CD4-positive, alpha-beta T cell (primary cell): ENCODE measurements at regions not wholly inside any gene's neighbourhood (a gene's known extent, or its start where the extent isn't known, plus 50 kb on each side); places are given as distances from the start of the nearest gene placed in this dataset.

ENCODE experiments used
- ATAC-seq: fragments of 200-7000 bp; cut with Tn5 transposase; one replicate; pipeline ENCODE4 v1.10.0; 2022; ENCODE audit warnings: mild to moderate bottlenecking; ENCODE audit not compliant: poor library complexity
- CTCF ChIA-PET: fragments of 350-600 bp; sonication (Branson Sonifier 250); formaldehyde crosslinking; loops from one replicate; lab custom pipeline; 2021; ENCODE audit warnings: antibody characterized with exemption, inconsistent platforms; lab: Charles Lee
- POLR2A ChIA-PET: fragments of 350-600 bp; sonication (Branson Sonifier 250); formaldehyde crosslinking; loops from one replicate; lab custom pipeline; 2021; ENCODE audit warnings: antibody characterized with exemption, inconsistent platforms; lab: Charles Lee
- DNase-seq, 14 experiments: peaks; one replicate each; pipeline ENCODE4 v3.0.0-alpha.2; 2013 to 2020; ENCODE audit warnings: mixed read lengths in 2 of 14
- H3K27ac ChIP-seq, 2 donors: one replicate each; pipeline versions ENCODE4 v1.5.1 to v1.7.0; 2013; ENCODE audit warnings: low read length in 2 of 2, low read depth in 1 of 2, mild to moderate bottlenecking in 1 of 2
- H3K27me3 ChIP-seq, 2 experiments: 1 replicate in 1 of 2; 2 replicates in 1 of 2; pipeline versions ENCODE4 v1.6.1 to v1.7.0; 2013; ENCODE audit warnings: low read length in 2 of 2, control low read depth in 1 of 2, mild to moderate bottlenecking in 1 of 2, moderate library complexity in 1 of 2; ENCODE audit not compliant: insufficient read depth in 2 of 2, control insufficient read depth in 1 of 2
- H3K36me3 ChIP-seq: one replicate; pipeline ENCODE4 v1.6.1; 2013; ENCODE audit warnings: low read length, control low read depth; ENCODE audit not compliant: insufficient read depth
- H3K4me1 ChIP-seq: one replicate; pipeline ENCODE4 v1.6.1; 2013; ENCODE audit warnings: low read length, control low read depth; ENCODE audit not compliant: insufficient read depth
- H3K4me3 ChIP-seq: one replicate; pipeline ENCODE4 v1.5.1; 2013; ENCODE audit warnings: mild to moderate bottlenecking, low read length, moderate library complexity
- H3K9me3 ChIP-seq, 2 experiments: 1 replicate in 1 of 2; 2 replicates in 1 of 2; pipeline versions ENCODE4 v1.6.1 to v1.7.0; 2013; ENCODE audit warnings: low read length in 2 of 2, mild to moderate bottlenecking in 2 of 2, control low read depth in 1 of 2, moderate library complexity in 1 of 2; ENCODE audit not compliant: control insufficient read depth in 1 of 2, insufficient read depth in 1 of 2
- H3K27ac Mint-ChIP-seq: one replicate; pipeline ENCODE4 v1.8.0; 2020; ENCODE audit warnings: mixed read lengths
- H3K27me3 Mint-ChIP-seq: one replicate; pipeline ENCODE4 v1.8.0; 2021; ENCODE audit warnings: mixed read lengths
- H3K36me3 Mint-ChIP-seq: one replicate; pipeline ENCODE4 v1.8.0; 2021; ENCODE audit warnings: low read depth, mixed read lengths
- H3K4me1 Mint-ChIP-seq: one replicate; pipeline ENCODE4 v1.8.0; 2021; ENCODE audit warnings: low read depth, mixed read lengths
- H3K4me3 Mint-ChIP-seq: one replicate; pipeline ENCODE4 v1.8.0; 2020; ENCODE audit warnings: mild to moderate bottlenecking, mixed read lengths
- H3K9me3 Mint-ChIP-seq: one replicate; pipeline ENCODE4 v1.8.0; 2020; ENCODE audit warnings: mixed read lengths
- intact Hi-C, 2 experiments: fragments of 100-400 bp; cut with DNase I in 1 of 2; cut with micrococcal nuclease in 1 of 2; formaldehyde crosslinking; loops; one replicate each; pipeline versions ENCODE4 v1.15.1 to v1.9.0; 2023 to 2025; cut with DNase I, micrococcal nuclease
- TF ChIP-seq, protein P1 (sequence below): fragments of 200-600 bp; IDR thresholded peaks from one replicate; pipeline ENCODE4 v1.8.0; 2022; ENCODE audit warnings: antibody characterized with exemption, mild to moderate bottlenecking

- Mint-ChIP-seq H3K9me3 (no peaks in the 10 kb centered on the region), H3K27me3 (peaks cover 4% of the 10 kb centered on the region), H3K27ac (no peak overlapping the region), H3K36me3 (no peaks in the 10 kb centered on the region), H3K4me1 (no peaks in the 10 kb centered on the region), H3K4me3 (no peak overlapping the region)
- TF ChIP-seq, protein P1, sequence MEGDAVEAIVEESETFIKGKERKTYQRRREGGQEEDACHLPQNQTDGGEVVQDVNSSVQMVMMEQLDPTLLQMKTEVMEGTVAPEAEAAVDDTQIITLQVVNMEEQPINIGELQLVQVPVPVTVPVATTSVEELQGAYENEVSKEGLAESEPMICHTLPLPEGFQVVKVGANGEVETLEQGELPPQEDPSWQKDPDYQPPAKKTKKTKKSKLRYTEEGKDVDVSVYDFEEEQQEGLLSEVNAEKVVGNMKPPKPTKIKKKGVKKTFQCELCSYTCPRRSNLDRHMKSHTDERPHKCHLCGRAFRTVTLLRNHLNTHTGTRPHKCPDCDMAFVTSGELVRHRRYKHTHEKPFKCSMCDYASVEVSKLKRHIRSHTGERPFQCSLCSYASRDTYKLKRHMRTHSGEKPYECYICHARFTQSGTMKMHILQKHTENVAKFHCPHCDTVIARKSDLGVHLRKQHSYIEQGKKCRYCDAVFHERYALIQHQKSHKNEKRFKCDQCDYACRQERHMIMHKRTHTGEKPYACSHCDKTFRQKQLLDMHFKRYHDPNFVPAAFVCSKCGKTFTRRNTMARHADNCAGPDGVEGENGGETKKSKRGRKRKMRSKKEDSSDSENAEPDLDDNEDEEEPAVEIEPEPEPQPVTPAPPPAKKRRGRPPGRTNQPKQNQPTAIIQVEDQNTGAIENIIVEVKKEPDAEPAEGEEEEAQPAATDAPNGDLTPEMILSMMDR, result no peak
- H3K4me3 ChIP-seq, result no peak overlapping the region
- ATAC-seq, result no peak
- no peaks in the 10 kb centered on the region for H3K4me1 ChIP-seq
- ChIA-PET CTCF (interaction anchor here (0.9 kb wide), 1 partner anchor 10 kb away, joined by 3 read pairs; no protein-coding TSS in a partner anchor), POLR2A (no interaction called here)
- DNase-seq, result no peak
- H3K9me3 ChIP-seq, result peaks cover 0 to 14% of the 10 kb centered on the region in 2 experiments
- H3K36me3 ChIP-seq, result no peaks in the 10 kb centered on the region
- peaks cover 0 to 3% of the 10 kb centered on the region in 2 experiments for H3K27me3 ChIP-seq
- no peak overlapping the region for H3K27ac ChIP-seq
- intact Hi-C loops, result no loop called here
Observed at GRCh38 chr12:125463386-125463785, 398.2 kb downstream of the AACS start.

GRCh38 chr12:125467363-125467762, 402.1 kb downstream of the AACS start:
- H3K4me3 Mint-ChIP-seq, result no peak overlapping the region
- no peaks in the 10 kb centered on the region for H3K9me3 Mint-ChIP-seq
- DNase-seq (no peak), ATAC-seq (no peak)
- Histone ChIP-seq H3K36me3 (no peaks in the 10 kb centered on the region), H3K27me3 (no peaks in the 10 kb centered on the region), H3K27ac (no peak overlapping the region), H3K4me3 (no peak overlapping the region), H3K4me1 (no peaks in the 10 kb centered on the region), H3K9me3 (peaks cover 0 to 5% of the 10 kb centered on the region in 2 experiments)
- POLR2A ChIA-PET, result no interaction called here
- intact Hi-C loops, result no loop called here
- TF ChIP-seq, protein P1, result no peak
- no peaks in the 10 kb centered on the region for H3K27me3 Mint-ChIP-seq
- H3K27ac Mint-ChIP-seq, result no peak overlapping the region
- CTCF ChIA-PET, result no interaction called here
- no peaks in the 10 kb centered on the region for H3K36me3 Mint-ChIP-seq
- H3K4me1 Mint-ChIP-seq, result no peaks in the 10 kb centered on the region

- Histone ChIP-seq H3K27me3 (no peaks in the 10 kb centered on the region), H3K9me3 (peaks cover 0 to 7% of the 10 kb centered on the region in 2 experiments), H3K4me3 (no peak overlapping the region), H3K36me3 (no peaks in the 10 kb centered on the region), H3K27ac (no peak overlapping the region), H3K4me1 (no peaks in the 10 kb centered on the region)
- DNase-seq (no peak), ATAC-seq (no peak)
- POLR2A ChIA-PET, result no interaction called here
- Mint-ChIP-seq H3K36me3 (no peaks in the 10 kb centered on the region), H3K27me3 (no peaks in the 10 kb centered on the region), H3K4me1 (no peaks in the 10 kb centered on the region), H3K9me3 (no peaks in the 10 kb centered on the region), H3K27ac (no peak overlapping the region), H3K4me3 (no peak overlapping the region)
- TF ChIP-seq, protein P1, result no peak
- CTCF ChIA-PET, result no interaction called here
- intact Hi-C loops, result no loop called here
Observed at GRCh38 chr12:125469683-125470082, 404.4 kb downstream of the AACS start.
